ENCODE measurements at regions not wholly inside any gene's neighbourhood (a gene's known extent, or its start where the extent isn't known, plus 50 kb on each side); places are given as distances from the start of the nearest gene placed in this dataset.

DNA sequence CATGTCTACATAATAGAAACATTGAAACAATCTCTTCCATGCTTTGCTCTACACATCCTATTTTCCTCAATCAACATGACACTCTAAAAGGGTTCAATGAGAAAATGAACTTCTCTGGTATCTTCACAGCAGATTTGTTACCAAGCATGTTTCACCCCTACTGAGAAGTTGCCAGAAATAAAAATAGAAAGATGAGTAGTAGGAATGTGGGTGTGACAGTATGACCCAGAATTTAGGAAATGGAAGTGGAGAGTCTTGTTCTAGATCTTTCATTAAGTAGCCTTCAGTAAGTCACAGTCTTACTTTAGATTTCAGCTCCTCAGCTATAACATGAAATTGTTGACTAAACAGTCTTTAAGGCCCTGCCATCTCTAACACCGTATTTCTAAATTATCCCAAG lies 581.8 kb downstream of the EFNA5 start:
- Histone ChIP-seq H3K27ac (ENCODE audit: low read depth, low read length, poor library complexity, severe bottlenecking) (no peak overlapping the region), H3F3A (ENCODE audit: insufficient read depth, low read length) (no peaks in the 10 kb centered on the region), H2AFZ (ENCODE audit: low read length) (no peak overlapping the region), H3K4me3 (ENCODE audit: low read depth, low read length, poor library complexity, severe bottlenecking) (no peak overlapping the region), H3K79me2 (ENCODE audit: insufficient read depth, low read length) (no peaks in the 10 kb centered on the region), H3K9me2 (ENCODE audit: low read depth, low read length) (no peaks in the 10 kb centered on the region), H3K27me3 (ENCODE audit: insufficient read depth, low read length) (no peaks in the 10 kb centered on the region), H3K4me1 (ENCODE audit: insufficient read depth, low read length, severe bottlenecking) (no peaks in the 10 kb centered on the region), H3K36me3 (ENCODE audit: insufficient read depth, low read length) (no peaks in the 10 kb centered on the region), H3K4me2 (ENCODE audit: low read length) (no peak overlapping the region), H3K9me3 (ENCODE audit: low read length) (no peaks in the 10 kb centered on the region), H4K20me1 (ENCODE audit: insufficient read depth, low read length) (no peaks in the 10 kb centered on the region), H3K9ac (ENCODE audit: low read length) (no peak overlapping the region)
- TF ChIP-seq EZH2 (IDR thresholded peaks at IDR 0.05; ENCODE audit: borderline replicate concordance, low read length), result no peak
- no peak for TF ChIP-seq CTCF (IDR thresholded peaks at IDR 0.05; ENCODE audit: low read length)

DNA sequence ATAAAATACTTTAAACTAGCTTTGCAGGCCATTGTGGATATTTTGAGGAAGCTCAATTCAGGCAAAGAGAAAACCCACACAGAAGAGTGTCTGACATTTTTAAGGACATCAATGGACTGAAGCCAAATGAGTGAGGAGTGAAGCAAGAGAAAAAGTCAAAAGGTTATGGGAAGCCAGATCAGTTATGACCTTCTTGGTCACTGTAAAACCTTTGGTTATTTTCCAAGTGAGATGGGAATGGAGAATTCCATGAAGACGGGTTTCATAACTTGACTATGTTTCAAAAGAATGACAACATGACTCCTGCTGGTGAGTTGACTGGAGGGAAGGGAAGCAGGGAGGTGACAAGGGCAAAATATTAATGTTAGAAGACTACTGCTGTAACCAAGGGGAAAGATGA lies 585.2 kb downstream of the EFNA5 start:
- Histone ChIP-seq H3F3A (ENCODE audit: insufficient read depth, low read length) (no peaks in the 10 kb centered on the region), H3K4me1 (ENCODE audit: insufficient read depth, low read length, severe bottlenecking) (no peaks in the 10 kb centered on the region), H2AFZ (ENCODE audit: low read length) (no peak overlapping the region), H3K9ac (ENCODE audit: low read length) (no peak overlapping the region), H3K79me2 (ENCODE audit: insufficient read depth, low read length) (no peaks in the 10 kb centered on the region), H3K27ac (ENCODE audit: low read depth, low read length, poor library complexity, severe bottlenecking) (no peak overlapping the region), H4K20me1 (ENCODE audit: insufficient read depth, low read length) (no peaks in the 10 kb centered on the region), H3K4me3 (ENCODE audit: low read depth, low read length, poor library complexity, severe bottlenecking) (no peak overlapping the region), H3K27me3 (ENCODE audit: insufficient read depth, low read length) (no peaks in the 10 kb centered on the region), H3K9me2 (ENCODE audit: low read depth, low read length) (no peaks in the 10 kb centered on the region), H3K36me3 (ENCODE audit: insufficient read depth, low read length) (no peaks in the 10 kb centered on the region), H3K9me3 (ENCODE audit: low read length) (no peaks in the 10 kb centered on the region), H3K4me2 (ENCODE audit: low read length) (no peak overlapping the region)
- no peak for TF ChIP-seq CTCF (IDR thresholded peaks at IDR 0.05; ENCODE audit: low read length)
- no peak for TF ChIP-seq EZH2 (IDR thresholded peaks at IDR 0.05; ENCODE audit: borderline replicate concordance, low read length)

GRCh38 chr5:107074996-107075395 lies 595.7 kb downstream of the EFNA5 start:
- Histone ChIP-seq H3F3A (ENCODE audit: insufficient read depth, low read length) (no peaks in the 10 kb centered on the region), H3K36me3 (ENCODE audit: insufficient read depth, low read length) (no peaks in the 10 kb centered on the region), H3K9me3 (ENCODE audit: low read length) (no peaks in the 10 kb centered on the region), H3K9ac (ENCODE audit: low read length) (no peak overlapping the region), H3K4me3 (ENCODE audit: low read depth, low read length, poor library complexity, severe bottlenecking) (no peak overlapping the region), H3K4me1 (ENCODE audit: insufficient read depth, low read length, severe bottlenecking) (no peaks in the 10 kb centered on the region), H3K27ac (ENCODE audit: low read depth, low read length, poor library complexity, severe bottlenecking) (no peak overlapping the region), H4K20me1 (ENCODE audit: insufficient read depth, low read length) (no peaks in the 10 kb centered on the region), H2AFZ (ENCODE audit: low read length) (no peak overlapping the region), H3K79me2 (ENCODE audit: insufficient read depth, low read length) (no peaks in the 10 kb centered on the region), H3K9me2 (ENCODE audit: low read depth, low read length) (no peaks in the 10 kb centered on the region), H3K4me2 (ENCODE audit: low read length) (no peak overlapping the region), H3K27me3 (ENCODE audit: insufficient read depth, low read length) (no peaks in the 10 kb centered on the region)
- TF ChIP-seq EZH2 (IDR thresholded peaks at IDR 0.05; ENCODE audit: borderline replicate concordance, low read length) (no peak), CTCF (IDR thresholded peaks at IDR 0.05; ENCODE audit: low read length) (no peak)
